ENCODE measurements at regions not wholly inside any gene's neighbourhood (a gene's known extent, or its start where the extent isn't known, plus 50 kb on each side); places are given as distances from the start of the nearest gene placed in this dataset.

DNA sequence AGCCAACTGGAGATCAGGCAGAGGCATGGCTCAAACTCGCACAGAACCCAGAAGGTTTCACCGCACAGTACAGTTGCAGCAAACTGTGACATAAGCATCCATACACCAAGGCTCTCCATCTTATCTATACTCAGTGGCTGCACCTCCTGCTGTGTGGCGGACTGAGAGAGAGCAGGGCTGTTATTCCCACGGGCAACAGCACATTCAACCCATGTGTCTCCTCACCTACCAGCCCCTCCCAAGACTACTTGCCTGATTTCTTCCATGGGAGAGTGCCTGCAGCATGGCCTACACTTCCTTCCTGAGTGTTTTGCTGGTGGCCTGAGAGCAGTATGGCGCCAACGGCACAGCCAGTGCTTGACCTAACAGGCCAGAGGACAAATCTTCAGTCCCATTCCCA is 1606.6 kb downstream of the SLITRK1 start:
- TF ChIP-seq, protein P1, sequence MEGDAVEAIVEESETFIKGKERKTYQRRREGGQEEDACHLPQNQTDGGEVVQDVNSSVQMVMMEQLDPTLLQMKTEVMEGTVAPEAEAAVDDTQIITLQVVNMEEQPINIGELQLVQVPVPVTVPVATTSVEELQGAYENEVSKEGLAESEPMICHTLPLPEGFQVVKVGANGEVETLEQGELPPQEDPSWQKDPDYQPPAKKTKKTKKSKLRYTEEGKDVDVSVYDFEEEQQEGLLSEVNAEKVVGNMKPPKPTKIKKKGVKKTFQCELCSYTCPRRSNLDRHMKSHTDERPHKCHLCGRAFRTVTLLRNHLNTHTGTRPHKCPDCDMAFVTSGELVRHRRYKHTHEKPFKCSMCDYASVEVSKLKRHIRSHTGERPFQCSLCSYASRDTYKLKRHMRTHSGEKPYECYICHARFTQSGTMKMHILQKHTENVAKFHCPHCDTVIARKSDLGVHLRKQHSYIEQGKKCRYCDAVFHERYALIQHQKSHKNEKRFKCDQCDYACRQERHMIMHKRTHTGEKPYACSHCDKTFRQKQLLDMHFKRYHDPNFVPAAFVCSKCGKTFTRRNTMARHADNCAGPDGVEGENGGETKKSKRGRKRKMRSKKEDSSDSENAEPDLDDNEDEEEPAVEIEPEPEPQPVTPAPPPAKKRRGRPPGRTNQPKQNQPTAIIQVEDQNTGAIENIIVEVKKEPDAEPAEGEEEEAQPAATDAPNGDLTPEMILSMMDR (IDR thresholded peaks at IDR 0.05): no peak
- TF ChIP-seq POLR2A (IDR thresholded peaks at IDR 0.05): no peak
